NOMO-1 (cell line): ENCODE measurements at regions not wholly inside any gene's neighbourhood (a gene's known extent, or its start where the extent isn't known, plus 50 kb on each side); places are given as distances from the start of the nearest gene placed in this dataset.
A peak's percentile ranks its signal among the peaks of the same experiment; 100 is the strongest.

Experiments
- DNase-seq, 2 experiments: peaks; one replicate each; lab custom pipeline; 2025; ENCODE audit not compliant: unreplicated experiment in 2 of 2; lab: John Stamatoyannopoulos, UW

DNA sequence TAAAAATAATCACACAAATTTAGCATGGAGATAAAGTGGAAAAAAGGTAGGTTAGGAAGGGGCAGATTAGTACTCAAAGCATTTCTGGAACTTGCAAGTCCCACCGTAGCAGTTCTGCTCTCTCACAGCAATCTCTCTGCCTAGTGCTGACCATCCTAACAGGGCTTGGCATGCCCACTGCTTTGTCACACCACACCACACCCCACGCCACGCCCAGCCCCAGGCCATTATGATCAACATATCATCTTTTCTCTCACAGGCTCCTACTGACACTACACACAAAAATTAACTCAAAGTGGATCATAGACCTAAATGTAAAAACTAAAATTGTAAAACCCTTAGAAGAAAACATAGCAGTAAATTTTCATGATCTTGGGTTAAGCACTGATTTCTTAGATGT is 273.7 kb downstream of the DAD1 start:
- DNase-seq, result no peak

DNA sequence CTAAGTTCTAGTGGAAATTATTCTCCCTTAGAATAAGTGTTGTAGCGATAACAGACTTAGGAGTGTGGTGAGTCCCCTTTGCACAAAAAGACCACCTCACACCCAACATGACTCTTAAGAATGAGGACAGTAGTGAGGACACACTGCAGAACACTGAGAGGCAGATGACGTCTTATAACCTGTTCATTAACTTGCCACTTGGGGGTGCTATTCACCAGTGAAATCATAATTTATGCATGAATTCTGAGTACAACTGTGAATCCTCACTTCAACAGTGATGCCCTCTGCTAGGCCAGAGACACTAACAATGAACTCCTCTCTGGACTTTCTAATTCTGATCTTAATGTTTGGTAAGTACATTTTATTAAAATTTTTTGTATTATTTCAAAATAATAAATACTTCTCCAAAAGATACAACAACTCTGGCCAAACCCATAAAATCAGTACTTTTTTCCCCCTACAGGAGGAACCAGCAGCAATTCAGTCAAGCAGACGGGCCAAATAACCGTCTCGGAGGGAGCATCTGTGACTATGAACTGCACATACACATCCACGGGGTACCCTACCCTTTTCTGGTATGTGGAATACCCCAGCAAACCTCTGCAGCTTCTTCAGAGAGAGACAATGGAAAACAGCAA is 274.7 kb downstream of the DAD1 start:
- DNase-seq, result peak in 1 of 2 experiments; percentile 65

GRCh38 chr14:22313172-22313801 is 275.7 kb downstream of the DAD1 start:
- no peak for DNase-seq

GRCh38 chr14:22311636-22312035 is 277.4 kb downstream of the DAD1 start:
- peak in 1 of 2 experiments; percentile 56 for DNase-seq

DNA sequence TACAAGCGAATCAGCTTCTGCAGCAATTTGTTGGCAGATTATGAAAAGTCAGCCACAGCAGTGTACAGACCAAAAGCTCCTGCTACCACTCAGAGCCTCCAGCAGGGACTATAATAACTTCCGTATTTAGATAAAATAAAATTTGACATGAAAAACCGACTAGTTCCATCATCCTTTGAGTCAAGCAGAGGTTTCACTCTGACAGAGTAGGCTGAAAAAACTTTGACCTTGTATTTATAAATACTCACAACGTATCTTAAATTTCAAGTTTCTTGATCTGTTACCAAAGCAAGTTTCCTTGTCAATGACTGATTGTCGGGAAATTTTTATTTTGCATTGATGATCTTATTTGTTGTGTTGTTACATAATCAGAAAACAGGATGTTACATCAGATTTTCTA is 283.4 kb downstream of the DAD1 start:
- peak; percentile 50 to 88 for DNase-seq

DNA sequence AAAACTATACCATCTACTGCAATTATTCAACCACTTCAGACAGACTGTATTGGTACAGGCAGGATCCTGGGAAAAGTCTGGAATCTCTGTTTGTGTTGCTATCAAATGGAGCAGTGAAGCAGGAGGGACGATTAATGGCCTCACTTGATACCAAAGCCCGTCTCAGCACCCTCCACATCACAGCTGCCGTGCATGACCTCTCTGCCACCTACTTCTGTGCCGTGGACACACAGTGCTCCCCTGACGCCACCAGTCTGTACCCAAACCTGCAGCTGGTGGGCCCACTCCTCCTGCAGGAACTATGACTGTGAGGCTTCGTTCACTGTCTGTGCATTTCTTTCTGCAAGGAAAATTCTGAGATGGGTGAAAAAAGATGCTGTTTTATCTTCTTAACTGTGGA is 284.7 kb downstream of the DAD1 start:
- DNase-seq, result no peak

GRCh38 chr14:22303589-22304195 is 285.3 kb downstream of the DAD1 start:
- DNase-seq, result peak in 1 of 2 experiments; percentile 46

DNA sequence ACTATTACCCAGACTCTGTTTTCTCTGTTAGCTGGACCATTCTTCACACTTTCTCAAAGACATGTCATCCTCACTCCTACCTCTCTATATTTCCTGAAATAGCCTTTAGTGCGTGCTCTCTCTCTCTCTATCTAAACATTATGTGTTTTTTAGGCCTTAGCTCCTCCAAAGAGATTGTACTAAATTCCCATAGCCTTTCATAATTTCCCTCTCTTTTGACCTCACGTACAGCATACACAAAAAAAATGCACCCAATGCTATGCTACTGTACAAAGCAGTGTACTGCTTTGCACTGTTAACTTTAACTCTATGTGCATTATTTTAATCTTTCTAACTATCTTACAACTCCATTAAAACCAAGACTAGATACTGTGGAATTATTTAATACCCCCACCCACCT is 288.4 kb downstream of the DAD1 start:
- no peak for DNase-seq

DNA sequence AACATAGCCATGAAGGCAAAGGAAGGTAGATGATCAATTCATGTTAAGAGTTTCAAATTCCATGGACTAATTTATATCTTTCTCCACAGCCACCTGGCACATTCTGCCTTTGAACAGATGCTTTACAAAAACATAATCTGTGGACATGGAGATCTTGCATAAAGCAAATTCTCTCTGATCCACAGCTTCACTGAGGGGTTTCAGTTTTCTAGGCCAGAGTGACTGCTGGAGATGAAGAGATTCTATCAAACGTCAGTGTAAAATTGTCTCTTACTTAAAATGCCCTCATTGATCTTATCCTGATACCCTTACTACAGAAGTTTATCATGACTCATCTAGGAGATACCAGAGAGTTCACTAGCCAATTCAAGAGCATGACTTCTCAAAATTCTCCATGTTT is 291.6 kb downstream of the DAD1 start:
- DNase-seq, result no peak

- DNase-seq, result no peak
These were observed 292.3 kb downstream of the DAD1 start for GRCh38 chr14:22296722-22297121.

DNA sequence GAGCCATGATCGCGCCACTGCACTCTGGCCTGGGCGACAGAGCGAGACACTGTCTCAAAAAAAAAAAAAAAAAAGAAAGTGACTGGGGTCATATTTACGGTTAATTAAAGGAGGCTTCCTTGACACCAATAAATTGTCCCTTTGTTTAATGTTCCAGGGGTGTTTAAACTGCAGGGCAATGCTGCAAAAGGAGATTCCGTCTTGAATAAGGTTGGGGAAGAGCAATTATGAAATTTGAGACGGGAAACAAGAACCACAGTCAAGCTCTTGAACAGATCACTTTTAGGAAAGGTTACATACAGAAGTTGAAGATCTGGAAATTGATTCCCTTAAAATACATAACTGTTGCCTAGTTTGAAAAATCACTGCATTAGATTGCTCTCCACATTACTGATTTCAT is 292.9 kb downstream of the DAD1 start:
- no peak for DNase-seq

- no peak for DNase-seq
These were observed 297.6 kb downstream of the DAD1 start for GRCh38 chr14:22291406-22291805.

DNA sequence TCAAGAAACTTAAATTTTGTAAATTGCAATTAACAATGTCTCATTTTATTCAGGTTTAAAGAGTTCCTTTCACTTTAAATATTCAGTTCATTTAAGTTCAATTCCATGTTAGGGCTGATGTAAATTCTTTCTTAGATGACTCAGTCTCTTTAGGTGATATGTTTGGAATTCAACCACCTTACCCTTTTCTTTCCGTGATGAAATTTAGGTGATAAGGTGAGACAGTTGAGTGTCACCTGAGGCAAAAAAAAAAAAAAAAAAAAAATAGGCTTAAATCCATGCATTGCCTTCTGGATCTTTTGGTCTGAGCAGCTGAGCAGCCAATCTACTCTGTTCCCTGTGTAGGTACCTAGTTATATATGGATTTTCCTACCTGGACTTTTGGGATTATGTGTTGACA is 299.5 kb downstream of the DAD1 start:
- DNase-seq, result no peak

- DNase-seq, result no peak
These were observed 303.0 kb downstream of the DAD1 start for GRCh38 chr14:22285991-22286390.

DNA sequence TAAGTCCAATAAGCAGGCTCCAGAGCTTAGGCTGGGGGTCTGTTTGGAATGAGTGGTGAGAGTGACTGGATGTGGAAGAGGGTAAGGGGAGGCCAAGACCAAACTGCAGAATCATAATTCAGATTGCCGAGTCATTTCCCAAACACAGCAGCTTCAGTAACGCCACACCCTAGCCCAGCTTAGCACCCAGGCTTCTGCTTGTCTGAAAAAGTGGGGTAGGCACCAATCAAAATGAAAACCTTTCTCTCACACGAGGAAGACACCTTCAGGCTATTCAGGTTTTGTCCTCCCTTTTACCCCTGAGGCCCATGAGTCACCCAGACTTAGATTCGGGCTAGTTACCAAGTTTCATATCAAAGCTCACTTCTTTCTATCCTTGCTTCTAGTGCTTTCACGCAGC is 306.1 kb downstream of the DAD1 start:
- DNase-seq, result no peak

- peak; percentile 43 to 75 for DNase-seq
These were observed 306.6 kb downstream of the DAD1 start for GRCh38 chr14:22282417-22282816.

- DNase-seq, result peak; percentile 34 to 64
These were observed 307.6 kb downstream of the DAD1 start for GRCh38 chr14:22281447-22281874.

DNA sequence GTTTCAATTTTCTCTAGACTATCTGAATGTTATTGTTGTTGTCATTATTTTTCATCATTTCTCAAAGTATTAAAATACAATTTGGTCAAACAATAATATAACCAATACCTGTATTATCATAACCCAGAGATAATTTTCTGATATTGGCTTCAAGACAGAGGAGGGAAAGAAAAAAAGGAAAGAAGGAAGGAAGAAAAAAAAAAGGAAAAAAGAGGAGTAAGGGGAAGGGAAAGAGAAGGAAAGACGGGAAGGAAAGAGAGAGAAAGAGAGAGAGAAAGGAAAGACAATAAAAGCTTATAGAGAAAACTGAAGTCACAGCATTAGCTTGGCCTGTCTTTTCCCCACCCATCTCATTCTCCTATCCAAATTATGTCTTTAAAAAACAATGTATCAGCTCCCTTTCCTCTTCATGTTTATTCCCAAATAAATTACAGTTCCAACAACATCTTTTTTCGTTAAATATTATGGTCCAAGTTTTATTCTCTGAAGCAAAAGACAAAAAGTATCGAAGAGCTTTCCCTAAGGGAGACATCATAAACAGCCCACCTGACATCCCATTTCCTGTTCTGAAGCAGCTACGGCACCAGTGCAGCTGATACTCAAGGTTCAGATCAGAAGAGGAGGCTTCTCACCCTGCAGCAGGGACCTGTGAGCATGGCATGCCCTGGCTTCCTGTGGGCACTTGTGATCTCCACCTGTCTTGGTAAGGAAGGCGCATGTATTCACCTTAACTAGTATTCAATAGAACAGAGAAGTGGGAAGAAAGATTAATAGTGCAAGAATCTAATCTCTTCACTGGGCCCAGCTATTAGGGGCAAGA is 308.3 kb downstream of the DAD1 start:
- no peak for DNase-seq

DNA sequence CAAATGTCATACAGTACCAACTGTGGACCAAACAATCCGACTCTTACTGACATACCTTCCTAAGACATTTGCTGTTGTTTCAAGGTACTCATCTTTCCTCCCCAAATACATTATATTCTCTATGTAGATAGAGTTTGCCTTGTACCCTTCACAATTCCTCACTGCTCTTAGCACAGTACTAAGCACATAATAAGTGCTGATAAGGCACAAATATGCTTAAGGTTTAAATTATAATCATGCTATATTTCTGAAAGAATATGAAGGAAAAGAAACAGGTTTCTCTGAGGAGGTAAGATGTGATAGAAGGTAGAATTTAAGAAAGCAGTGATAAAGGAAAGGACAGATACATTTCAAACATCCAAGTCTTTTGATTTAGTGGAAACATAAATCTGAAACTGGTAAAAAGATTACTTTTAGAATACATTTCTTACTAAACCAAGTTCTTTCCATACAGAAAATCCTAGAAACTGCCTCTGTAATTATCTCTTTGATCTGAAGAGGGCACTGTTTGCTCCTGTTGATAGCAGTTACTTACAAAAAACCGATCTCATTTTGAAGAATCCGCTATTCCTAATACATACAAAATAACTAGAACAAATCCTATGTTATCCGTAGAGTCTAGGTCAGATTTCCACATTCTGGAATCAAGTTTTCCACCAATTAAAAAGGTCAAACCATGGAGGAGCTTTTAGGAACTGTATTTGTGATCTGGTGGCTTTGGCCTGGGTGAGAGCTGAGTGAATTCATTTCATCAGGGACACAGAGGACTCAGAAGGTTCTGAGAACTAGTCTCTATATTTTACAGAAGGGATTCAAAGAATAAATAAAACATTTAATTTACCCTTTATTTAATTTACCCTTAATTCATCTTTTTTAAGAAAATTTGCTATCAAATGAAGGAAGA is 311.9 kb downstream of the DAD1 start:
- peak; percentile 6 to 22 for DNase-seq
